DMS79 (cell line): ENCODE measurements at regions not wholly inside any gene's neighbourhood (a gene's known extent, or its start where the extent isn't known, plus 50 kb on each side); places are given as distances from the start of the nearest gene placed in this dataset.
"Not testable (repeated sequence)": the region's sequence is repeated elsewhere in the genome, so short reads cannot be mapped to it uniquely, and the experiment has no call there.

Experiments used
- DNase-seq: peaks from one replicate; lab custom pipeline; 2025; lab: John Stamatoyannopoulos, UW

DNA sequence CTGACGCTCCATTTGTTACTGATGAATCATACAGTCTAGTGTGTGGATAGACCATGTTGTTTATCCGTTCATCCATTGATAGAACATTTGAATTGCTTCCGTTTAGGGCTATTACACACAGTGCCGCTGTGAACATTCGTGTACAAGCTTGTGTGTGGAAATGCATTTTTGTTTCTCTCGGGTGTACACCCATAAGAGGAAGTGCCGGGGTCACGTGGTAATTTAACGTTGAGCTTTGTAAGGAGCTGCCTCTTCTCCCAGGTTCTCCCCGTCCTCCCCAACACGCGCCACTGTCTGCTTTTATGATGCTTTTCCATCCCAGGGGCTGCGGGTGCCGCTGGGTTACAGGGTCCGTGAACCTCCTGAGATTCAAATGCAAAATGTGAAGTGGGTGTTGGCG is 142.3 kb downstream of the IGLL1 start:
- DNase-seq, result no peak

DNA sequence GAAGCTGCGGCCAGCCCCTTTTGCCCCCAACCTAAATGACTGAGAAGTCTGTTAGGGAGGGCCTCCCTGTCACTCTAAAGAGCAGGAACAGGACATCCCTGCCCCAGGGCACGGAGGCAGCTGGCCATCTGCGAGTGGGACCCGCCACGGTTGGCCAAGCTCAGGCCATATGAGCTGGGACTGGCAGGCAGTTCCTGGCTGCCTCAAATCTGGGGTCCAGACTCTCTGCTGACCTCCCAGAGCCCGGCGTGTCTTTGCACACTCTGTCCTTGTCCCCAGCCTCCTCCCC is 143.0 kb downstream of the IGLL1 start:
- DNase-seq, result not testable (repeated sequence)

DNA sequence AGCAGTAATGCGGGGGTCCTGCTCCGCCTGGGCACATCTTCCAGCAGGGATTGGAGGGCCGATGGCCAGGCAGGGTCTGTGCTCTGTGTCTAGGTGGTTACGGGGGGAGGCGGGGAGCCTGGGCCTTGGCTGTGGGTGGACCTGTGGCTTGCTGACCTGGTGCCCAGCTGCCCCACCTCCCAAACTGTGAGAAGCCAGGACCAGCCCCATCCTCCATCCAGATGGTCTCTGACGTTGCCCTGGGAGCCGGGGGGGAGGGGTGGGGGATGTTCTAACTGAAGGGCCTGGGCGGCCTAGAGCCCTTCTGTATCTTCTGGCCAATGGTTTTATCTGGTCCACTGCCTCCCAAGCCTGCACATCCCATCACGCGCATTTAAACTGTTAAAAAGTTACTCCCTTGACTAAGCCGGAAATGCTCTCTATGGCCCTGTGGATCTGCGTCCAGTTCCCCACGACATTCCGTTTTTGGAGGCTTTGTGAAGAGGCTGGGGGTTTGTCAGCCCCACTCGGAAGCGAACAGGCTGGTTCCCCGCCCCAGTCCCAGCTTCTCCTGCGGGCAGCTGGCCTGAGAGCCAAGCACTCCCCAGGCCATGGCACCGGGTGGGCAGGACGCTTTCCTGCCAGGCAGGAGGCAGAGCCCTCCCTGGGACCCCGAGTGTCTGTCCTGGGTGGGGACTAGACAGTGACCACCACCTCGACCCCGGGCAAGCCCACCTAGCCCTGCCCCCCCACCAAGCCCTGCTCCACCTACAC is 143.6 kb downstream of the IGLL1 start:
- DNase-seq, result not testable (repeated sequence)

DNA sequence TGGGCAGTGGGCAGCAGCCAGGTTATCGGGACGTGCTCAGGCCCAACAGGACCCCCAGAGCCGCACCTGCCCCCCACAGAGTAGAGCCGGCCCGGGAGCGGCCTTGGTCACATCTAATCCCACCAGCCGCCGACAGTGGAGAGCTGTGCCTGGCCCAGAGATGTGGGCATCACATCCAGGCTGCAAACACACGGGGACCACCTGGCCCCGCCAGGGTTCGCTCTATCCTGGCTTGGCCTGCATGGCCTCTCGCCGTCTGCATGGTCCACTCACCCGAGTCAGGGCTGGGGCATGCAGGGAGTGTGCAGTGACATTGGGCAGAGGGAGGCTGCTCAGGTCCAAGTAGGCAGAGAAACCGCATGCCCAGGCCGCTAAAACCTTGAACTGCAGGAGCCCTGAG is 144.9 kb downstream of the IGLL1 start:
- not testable (repeated sequence) for DNase-seq

DNA sequence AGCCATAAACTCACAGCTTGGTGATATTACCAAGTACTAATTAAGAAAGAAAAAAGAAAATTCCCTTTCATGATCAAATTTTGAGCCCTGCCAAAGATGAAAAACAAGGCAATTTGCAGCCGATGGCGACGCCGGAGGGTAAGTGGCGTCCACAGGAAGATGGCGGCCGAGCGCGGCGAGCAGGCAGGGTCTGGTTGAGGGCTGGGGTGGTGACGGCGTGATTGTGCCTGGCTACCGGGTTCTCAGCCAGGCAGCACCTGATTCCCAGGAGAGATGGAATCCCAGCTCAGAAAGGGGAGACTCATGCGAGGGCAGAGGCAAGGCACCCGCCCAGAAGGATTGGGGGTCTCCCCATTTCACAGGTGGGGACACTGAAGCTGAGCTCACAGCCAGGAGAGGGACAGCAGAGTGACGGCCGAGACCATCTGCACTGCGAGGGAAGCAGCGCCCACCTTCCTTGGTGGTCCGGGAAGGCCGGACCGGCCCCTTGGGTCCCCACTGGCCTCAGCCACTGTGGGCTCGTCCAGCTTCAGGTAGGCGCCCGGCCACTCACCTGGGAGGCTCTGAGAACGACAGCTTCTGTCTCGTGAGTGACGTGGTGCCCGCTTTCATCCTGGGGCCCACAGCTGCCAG is 145.8 kb downstream of the IGLL1 start:
- not testable (repeated sequence) for DNase-seq

DNA sequence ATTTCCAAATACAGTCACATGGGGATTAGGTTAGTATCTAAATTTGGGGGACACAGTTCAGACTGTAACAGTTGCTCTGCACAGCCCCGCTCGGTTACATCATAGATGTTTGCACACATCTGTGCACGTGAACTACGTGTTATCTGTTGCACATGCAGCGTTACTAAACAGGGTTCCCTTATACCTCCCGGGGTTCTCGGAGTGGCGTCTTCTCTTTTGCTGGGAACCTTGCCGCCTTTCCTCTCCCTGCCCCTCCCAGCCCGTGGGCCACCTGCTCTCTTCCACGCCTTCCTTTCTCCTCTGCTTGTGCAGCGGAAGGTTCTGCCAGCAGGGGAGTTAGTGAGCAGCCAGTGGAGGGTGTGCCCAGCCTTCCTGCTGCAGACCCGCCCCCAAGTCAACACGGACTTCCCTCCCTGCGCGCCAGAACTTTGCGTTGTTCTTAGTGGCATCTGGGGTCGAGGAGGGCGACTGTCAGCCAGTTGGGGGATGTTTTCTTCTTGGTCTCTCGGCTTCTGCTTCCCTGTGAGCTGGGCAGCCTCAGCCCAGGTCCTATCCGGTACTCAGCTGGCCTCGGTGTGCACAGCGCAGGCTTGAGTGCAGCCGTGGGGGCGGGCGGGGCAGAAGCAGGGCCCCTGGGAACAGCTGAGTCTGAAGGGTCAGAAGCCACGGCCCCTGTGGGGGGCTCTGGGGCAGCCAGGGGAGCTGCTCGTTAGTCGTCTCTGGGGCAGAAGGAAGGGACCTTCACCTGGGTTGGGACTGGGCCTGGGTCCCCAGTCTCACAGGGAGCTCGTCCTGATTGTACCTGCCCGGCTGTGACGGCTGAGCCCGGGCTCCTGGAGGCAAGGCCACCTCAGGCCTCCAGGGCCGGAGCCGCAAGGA is 146.7 kb downstream of the IGLL1 start:
- not testable (repeated sequence) for DNase-seq

DNA sequence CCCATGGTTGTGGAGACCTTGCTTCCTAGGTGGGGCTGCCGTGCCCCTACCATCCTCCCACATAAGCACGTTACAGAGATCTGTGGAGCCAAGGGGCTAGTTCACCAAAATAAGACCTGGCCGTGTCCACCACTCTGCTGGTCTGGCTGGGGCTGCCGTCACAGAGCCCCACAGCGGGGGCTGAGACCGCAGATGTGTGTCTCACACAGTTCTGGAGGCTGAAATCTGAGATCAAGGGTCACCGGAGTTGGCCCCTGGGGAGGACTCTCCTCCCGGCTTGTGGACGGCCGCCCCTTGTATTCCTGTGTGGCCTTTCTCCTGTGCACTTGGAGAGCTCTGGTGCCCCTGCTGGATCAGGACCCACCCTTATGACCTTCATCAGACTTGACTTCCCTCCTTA is 147.4 kb downstream of the IGLL1 start:
- DNase-seq, result not testable (repeated sequence)

DNA sequence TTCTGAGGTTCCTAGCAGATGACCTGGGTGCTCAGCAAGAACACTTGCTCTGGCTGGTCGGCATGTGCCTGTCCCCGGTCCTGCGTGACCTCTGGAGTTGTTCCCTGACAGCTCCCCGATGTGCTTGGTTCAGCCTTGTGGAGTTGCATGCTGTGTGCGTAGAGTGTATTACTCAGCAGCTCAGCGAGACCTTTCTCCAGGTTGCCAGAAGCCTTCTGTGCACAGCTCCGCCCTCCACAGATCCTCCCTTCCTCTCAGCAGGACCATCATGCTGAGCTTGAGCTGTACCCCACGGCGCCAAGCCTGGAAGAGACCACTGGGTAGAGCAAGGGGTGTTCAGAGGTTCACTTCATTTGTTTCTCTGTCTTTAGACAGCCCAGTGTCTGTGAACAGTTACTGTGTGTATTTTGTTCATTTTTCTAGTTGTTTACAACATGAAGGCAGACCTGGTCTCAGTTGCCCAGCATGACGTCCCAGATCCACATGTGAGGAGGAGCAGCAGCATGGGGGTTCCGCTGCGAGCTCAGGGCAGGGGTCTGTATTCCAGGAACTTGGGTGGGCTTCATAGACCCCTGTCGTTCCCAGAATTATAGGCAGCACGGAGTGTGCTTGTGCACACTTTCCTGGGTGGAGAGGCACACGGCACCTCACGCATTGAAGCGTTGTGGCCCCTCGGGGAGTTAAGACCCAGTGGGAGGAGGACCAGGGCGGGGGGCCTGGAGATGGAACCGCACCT is 148.6 kb downstream of the IGLL1 start:
- no peak for DNase-seq

DNA sequence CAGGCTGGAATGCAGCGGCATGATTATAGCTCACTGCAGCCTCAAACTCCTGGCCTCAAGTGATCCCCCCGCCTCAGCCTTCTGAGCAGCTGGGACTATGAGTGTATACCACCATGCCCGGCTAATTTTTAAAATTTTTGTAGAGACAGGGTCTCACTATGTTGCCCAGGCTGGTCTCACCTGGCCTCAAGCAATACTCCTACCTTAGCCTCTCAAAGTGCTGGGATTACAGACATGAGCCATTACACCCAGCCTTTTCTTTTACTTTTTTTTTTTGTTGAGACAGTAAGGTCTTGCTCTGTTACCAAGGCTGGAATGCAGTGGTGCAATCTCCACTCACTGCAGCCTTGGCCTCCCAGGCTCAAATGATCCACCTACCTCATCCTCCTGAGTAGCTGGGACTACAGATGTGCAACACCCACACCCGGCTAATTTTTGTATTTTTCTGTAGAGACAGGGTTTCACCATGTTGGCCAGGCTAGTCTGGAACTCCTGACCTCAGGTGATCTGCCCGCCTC is 155.5 kb downstream of the IGLL1 start:
- not testable (repeated sequence) for DNase-seq

DNA sequence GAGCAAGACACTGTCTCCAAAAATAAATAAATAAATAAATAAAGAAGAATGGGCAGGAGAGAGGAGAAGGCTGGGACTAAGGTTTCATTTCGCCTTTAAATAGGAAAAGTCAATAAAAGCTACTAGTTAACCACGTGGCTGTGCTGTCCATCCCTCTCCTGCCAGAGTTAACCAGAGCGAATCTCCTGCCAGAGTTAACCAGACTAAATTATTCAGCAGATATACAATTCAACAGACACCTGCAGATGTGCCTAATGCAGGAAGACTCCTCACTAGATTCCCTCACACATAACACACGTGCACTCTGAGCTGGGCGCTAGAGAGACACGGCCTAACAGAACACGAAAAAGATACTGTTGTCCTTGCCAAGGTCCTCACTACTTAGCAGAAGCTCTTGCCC is 156.1 kb downstream of the IGLL1 start:
- DNase-seq, result no peak

DNA sequence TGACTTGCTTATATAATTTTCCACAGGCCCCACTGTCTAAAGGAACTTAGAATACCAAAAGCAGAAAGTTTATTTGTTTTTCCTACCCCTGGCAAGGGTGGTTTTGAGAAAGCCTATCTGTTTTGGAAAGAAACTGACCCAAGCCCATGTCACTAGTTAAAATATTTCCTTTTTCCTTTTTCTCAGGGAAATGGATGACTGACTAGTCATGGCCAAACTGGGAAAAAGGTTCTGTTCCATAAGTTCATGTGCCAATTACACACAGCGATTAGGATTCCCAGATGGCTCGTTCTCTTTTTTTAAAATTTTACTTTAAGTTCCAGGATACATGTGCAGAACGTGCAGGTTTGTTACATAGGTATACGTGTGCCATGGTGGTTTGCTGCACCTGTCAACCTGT is 157.8 kb downstream of the IGLL1 start:
- DNase-seq, result not testable (repeated sequence)

DNA sequence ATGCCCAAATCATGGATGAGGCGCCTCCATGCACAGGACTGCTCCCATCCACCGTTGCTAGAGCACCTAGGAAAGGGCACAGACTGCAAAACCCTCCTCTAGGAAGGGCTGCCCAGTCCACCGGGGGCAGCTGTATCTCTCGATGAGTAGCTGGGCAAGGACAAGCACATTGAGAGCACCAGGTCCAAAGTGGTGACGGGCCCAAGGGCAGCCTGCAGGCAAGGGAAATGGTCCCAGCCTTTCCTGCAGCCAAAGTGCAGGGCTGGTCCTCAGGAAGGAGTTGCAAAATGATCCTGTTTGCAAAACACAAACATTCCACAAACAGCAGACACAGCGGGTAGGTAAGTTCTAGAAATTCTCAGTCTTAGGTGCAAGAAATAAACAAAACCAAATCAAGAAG is 158.8 kb downstream of the IGLL1 start:
- not testable (repeated sequence) for DNase-seq

DNA sequence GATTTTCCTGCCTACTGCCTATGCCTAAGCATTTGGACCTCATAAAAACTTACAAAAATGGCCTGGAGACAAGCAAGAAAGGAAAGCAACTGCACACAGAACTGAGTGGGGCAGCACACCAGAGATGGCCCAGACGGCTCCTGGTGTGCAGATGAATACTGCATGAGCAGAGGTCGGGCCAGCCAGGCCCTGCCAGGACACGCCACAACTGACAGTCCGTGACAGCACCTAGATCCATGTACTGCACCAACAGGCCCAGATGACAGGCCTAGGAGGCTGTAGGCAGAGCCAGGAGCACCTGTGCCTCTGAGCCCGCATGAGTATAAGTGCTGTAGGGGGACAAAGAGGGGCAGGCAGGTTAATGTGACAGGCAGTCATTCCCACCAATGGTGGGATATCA is 160.2 kb downstream of the IGLL1 start:
- DNase-seq, result no peak

DNA sequence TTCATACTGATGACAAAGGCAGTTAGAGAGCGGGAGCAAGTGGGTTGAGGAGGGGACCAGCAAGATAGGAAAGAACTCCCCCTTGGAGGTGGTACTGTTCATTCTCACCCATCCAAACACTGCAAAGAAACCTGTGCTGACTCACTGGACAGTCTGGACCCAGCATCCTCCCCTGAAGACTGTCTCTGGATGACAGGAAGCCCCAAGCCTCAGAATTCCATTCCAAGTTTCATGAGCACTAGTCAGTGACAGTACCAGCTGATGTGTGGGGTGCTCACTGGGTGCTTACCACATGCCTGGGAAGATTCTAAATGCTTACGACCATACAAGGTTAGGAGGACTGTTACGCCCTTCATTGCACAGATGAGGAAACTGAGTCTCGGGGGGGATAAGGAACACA is 160.9 kb downstream of the IGLL1 start:
- no peak for DNase-seq

DNA sequence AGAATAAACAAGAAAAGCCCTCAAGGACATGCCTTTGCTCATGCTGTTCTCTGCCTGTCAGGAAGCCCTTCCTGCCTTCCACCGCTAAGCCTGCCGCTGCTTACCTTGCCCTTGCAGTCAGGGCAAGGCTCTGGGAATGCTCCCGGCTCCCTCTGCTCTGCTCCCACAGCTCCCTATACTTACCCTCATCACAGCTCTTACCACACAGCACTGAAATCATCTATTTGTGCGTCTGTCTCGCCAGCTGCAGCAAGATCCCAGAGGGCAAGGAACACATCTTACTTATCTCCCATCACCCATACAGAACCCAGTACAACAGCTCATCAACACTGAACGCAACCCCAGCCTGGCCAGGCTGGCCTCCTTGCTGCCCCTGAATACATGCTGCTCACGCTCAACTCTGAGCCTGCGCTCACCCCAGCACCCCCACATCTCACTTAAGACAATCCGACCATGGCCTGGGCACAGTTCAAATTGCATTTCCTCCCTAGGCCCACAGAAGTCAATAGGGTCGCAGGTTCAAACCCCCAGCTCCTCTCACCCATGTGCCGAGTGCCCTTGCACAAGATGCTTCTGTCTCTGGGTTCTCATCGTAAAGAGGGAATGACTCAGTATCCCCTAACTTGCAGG is 161.8 kb downstream of the IGLL1 start:
- no peak for DNase-seq

DNA sequence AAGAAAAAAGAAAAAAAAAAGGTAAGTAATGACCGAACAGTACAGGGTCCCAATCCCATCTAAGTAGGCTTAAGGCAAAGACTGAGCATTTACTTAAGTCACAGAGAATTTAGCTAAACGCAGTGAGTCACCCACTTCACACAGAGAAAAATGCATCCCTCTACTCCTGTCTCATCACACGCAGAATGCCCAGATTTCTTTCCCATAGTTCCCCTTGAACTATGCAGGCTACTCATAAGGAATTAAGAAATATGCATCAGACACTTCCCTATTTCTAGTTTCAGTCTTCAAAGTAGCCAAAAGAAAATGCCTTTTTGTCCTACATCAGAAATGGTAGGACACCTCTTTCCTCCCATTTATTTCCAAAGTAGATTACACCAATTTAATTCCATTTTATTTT is 162.8 kb downstream of the IGLL1 start:
- DNase-seq, result not testable (repeated sequence)

DNA sequence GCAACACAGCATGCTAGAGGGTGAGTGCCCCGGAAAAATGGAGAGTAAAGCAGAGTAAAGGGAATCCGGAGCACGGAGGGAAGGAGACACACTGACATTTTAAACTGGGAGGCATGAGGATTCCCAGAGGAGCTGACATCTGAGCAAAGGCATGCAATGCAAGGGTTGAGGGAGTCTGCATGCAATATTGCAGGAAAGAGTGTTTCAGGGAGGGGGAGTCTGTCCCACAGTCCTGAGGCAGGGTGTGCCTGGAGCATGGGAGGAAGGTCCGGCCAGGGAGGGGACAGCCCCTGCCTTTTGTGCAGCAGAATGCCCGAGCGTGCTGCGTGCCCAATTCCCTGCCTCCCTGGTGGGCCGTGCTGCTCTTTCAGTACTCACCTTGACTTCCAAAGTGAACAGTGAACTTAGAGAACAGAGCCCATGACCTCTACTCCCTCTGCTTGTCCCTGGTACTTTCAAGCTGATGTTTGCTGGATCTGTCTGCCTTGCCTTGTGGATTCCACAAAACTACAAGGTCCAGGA is 163.9 kb downstream of the IGLL1 start:
- DNase-seq, result not testable (repeated sequence)

DNA sequence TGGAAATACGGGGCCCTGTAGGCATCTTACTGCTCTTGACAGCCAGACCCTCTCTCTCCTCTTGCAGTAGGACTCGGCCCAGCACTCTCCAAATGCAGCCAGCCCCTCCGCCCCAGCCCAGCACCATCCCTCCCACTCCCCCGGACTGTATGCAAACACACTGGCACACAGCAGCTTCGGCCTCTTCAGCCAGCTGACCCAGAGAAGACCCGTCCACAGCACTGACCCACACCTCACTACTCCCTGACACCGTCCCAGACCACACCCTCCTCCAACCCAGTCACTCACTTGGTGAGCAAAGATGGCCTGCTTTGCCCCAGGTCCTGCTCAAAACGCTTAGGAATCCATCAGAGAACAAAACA is 164.6 kb downstream of the IGLL1 start:
- DNase-seq, result no peak

DNA sequence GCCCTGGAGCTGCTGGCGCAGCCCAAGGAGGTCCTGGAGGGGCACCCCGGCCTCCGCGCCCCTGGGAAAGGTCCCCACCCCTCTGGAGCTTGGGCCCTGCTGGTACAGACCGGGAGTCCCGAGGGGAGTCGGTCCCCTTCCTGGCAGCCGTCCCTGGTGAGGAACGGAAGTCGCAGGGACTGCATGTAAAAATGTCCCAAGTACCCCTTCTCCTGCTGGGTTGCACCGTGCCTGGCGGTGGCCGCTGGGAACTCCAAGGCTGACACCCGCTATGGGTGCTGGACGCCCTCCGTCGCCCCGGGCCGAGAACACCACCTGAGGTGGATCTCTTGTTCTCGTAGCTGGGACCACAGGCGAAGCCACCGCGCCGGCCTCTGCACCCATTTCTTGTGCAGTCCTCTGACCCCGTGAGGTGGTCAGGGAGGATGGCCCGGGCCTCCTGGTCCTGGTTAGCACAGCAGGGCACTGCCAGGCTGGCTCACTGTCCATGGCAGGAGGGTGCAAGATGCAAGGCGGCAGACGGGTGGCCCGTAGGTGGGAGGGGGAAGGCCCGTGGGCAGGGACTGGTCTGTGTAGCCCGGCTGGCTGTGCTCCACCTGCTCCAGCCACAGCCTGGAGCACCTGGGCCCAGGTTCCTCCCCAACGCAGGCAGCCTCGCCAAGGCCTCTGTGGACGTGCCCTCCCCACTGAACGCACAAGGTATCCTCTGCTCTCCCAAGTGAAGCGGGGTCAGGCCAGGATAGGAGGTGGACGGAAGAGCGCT is 165.2 kb downstream of the IGLL1 start:
- no peak for DNase-seq

DNA sequence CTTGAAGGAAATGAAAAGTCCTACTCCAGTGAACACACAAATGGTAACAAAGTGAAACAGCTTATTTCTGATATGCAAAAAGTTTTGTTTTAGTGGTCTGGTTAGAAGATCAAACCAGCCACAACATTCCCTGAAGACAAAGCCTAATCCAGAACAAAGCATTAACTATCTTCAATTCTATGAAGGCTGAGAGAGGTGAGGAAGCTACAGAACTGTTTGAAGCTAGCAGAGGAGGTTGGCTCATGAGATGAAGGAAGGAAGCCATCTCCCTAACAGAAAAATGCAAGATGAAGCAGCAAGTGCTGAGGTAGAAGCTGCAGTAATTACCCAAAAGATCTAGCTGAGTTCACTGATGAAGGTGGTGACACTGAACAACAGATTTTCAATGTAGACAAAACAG is 168.4 kb downstream of the IGLL1 start:
- no peak for DNase-seq

DNA sequence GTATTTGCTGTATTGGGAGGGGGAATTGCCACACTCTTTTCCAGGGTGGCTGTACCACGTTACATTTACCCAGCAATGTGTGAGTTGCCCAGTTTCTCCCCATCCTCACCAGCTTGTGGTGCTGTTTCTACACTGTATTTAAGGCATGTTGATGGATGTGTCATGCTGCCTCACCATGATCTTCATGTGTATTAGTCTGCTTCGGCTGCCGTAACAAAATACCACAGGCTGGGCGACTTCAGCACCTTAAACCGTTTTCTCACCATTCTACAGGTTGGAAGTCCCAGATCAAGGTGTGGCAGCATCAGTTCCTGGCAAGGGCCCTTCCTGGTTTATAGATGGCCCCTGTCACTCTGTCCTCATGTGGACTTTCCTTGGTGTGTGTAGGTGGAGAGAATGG is 169.7 kb downstream of the IGLL1 start:
- no peak for DNase-seq
